CD4-positive, alpha-beta T cell treated with Interleukin-1 beta for 1 hour (primary cell): ENCODE measurements at regions not wholly inside any gene's neighbourhood (a gene's known extent, or its start where the extent isn't known, plus 50 kb on each side); places are given as distances from the start of the nearest gene placed in this dataset.
"Not testable (repeated sequence)": the region's sequence is repeated elsewhere in the genome, so short reads cannot be mapped to it uniquely, and the experiment has no call there.

ENCODE experiments used
- DNase-seq, 2 donors: peaks; one replicate each; pipeline ENCODE4 v3.0.0-alpha.2; 2020 to 2022

DNA sequence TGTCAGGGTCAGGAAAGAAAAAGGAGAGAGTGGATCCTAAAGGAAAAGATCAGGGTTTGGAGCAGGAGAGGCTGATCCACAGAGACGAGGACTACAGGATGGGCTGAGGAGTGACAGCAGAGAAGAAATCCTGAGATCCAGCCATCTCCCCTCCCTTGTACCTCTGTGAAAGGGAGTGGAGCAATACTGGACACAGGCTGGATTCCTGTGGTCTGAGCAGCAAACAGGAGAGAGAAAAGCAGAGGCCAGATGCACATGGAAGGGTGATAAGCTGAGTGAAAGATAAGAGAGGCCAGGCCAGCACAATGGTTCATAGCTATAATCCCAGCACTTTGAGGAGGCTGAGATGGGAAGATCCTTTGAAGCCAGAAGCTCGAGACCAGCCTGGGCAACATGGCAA is 472.1 kb upstream of the TSHZ3 start:
- no peak for DNase-seq

DNA sequence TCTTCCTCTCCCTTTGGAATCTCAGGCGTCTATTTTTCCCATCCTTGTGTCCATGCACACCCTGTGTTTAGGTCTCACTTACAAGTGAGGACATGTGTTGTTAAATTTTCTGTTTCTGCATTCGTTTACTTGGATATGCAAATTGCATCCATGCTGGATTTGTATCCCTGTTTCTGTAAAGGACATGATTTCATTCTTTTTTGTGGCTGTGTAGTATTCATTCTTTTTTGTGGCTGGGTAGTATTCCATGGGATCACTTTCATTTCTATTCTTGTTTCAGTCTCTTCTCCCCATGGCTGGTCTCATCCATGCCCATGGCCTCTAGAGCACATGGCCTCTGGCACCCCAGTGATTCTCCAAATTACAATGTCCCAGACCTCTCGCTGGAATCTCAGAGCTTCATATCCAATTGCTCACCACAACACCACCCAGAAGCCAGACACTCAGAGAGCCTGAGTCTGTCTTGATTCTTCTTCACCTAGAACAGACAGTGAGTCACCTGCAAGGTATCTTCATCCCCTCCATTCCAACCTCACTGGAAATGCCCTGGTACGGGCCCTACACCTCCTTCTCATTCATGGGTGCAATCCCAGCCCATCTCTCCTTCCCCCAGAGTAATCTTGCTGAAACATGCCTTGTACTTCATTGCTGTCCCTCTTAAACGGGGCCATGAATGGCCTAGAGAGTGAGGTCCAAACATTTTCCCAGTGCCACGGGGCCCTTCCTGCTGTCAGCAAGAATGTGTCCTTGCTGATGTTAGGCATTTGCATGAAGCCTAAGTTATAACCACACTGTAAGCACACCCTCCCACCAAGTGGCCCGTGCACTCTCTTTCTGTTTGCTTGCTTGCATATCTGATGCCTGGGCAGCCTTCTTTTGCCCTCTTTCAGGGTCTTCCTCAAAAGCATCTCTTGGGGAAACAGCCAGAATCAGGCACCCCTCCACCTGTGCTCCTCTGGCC is 476.2 kb upstream of the TSHZ3 start:
- DNase-seq = no peak

DNA sequence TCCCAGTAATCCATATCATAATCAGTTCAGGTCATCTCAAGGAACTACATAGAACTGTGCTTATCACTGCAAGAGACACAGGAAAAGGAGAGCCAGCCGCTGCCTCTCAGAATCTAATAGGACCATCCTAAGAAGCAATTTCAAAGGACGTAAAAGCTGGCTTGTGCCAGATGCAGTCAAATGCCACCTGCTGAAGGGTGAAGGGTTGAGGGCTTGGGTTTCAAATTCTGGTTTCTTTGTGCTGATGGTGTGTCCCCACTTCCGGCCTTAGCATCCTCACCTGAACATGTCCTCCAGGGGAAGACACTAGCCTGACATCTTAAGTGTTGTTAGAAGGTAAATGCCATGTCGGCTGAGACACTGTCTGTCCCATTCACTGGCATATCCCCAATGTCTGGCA is 477.1 kb upstream of the TSHZ3 start:
- no peak for DNase-seq

DNA sequence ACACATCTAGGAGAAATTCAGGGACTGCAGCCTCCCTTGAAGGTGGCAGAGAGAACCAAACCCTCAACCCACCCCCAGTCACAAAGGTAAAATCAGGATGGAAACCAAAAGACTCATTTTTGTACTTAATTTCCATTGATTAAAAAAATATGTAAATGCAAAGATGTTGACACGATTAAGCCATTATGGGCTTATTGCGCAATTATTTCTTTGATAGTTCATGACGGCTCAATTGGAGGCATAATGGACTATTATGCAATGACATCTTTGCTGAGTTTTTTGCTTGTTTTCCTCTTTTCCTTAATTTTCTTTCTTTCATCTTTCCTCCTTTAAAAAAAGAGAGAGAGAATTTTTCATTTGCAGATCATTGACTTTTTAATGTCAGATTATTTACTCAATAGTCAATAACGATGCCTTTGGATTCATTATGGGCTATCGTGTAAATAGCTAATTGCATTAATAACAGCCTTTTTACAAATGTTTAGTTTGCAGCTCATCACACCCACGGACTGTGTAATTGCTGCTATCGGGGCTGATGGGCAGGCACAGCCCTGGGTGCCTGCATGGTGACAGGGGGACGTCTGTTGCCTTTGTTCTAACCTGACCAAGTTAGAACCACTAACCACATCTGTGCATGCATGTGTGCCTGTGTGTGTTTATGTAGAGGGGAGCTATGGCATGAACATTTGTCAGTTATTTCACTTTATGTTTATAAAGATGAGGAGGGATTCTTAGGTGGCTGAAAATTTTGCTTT is 482.4 kb upstream of the TSHZ3 start:
- DNase-seq = no peak

DNA sequence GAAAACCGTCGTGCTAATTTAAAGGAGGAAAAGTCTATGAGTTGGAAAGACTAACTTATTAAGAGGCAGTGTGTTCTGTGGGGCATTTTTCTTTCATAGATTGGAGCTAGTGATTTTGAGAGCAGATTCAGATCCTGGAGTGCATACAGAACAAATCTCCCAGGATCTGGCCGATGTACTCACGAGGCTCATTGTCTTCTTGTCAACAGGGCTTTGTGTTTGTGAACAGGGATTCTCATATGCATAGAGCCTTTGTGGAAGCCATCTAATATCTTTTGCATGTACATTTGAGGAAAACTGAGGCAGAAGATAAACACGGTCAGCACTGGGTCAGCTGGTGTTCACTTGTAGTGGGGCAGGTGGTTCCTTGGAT is 482.9 kb upstream of the TSHZ3 start:
- DNase-seq = no peak

DNA sequence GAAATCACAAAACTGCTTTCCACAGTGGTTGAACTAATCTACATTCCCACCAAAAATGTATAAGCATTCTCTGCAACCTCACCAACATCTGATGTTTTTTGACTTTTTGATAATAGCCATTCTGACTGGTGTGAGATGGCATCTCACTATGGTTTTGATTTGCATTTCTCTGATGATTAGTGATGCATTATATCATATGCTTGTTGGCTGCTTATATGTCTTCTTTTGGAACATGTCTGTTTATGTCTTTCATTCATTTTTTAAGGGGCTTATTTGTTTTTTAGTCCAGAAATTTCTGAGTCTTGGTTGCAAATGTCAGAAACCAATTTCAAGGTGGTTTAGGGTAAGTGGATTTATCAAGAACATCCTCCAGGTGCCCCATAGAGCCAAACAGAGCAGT is 484.8 kb upstream of the TSHZ3 start:
- DNase-seq = no peak

DNA sequence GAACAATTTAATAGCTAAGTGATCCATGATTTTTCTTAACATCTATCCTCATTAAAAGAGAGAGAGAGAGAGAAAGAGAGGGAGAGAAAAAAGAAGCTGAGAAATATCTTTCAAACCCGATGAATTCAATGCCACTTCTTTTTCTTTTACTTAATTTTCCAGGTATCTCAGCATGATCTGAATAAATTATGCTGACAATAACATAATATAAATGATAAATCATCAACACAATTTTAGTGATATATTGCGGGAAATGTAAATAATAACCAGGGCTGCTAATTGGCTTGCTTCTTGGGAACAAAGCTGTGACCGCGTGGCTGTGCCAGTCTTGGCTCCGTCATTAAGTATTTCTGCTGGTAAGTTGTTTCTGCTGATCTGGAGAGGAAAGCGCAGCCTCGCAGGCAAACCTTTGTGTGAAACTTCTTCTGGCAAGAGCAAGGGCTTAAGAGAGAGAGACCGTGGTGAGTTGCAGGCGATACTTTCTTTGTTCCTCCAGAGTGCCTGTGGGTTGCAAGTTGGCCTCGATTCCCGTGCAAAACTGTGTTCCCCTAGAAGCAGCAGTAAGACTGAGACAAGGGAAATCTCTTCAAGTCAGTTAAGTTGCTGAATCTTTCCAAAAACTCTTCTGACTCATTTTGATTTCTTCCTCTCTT is 489.1 kb upstream of the TSHZ3 start:
- DNase-seq = no peak

DNA sequence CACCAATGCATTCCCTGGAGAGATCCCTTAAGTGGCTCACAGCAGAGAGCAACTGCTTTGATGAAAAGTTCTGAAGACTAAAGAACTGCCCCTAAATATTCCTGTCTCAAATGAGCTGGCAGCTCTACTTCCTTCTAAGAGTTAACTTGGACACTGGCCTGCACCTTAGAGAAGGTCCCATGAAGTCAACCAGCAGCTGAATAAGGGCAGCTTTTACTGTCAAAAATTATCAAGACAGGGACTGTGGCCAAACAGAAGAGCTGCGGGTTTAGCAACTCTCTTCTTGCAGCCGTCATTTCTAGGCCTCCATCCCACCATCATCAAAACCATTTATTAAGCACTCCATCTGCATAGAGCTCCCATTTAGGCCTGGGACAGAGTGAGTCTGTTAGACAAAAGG is 491.1 kb upstream of the TSHZ3 start:
- DNase-seq = no peak

DNA sequence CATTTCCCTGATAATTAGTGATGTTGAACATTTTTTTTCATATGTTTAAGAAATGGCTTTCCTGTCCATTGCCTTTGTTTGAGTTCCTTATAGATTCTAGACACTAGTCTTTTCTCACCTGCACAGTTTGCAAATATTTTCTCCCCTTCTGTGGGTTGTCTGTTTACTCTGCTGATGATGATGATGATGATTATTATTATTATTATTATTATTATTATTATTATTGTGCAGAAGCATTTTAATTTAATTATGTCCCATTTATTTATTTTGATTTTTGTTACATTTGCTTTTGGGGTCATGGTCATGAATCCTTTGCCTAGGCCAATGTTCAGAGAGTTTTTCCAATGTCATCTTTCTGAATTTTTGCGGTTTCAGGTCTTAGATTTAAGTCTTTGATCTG is 492.5 kb upstream of the TSHZ3 start:
- DNase-seq = no peak

DNA sequence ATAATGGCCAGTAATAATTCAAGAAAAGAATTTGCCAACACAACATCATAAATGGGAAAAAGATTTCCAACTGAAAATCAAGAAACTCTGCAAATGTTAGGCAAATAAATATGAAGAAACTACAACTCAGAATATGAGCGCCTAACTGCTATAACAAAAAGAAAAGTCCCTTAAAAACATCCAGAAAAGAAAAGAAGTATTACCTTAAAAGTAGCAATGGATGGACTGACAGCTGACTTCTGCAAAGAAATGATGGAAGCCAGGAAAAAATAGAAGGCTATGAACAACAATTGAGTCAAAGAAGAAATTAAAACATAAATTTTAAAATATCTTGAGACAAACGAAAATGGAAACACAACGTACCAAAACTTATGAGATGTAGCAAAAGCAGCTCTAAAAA is 482.3 kb upstream of the ZNF507 start:
- no peak for DNase-seq

DNA sequence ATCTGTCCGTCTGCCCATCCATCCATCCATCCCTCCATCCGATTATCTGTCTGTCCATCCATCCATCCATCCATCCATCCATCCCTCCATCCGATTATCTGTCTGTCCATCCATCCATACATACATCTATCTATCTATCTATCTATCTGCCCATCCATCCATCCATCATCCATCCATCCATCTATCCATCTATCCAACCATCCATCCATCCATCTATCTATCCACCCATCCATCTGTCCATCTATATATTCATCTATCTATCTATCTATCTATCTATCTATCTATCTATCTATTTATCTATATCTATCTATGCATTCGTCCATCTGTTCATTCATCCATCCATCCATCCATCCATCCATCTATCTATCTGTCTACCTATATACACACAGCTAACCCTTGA is 471.1 kb upstream of the ZNF507 start:
- DNase-seq = no peak

DNA sequence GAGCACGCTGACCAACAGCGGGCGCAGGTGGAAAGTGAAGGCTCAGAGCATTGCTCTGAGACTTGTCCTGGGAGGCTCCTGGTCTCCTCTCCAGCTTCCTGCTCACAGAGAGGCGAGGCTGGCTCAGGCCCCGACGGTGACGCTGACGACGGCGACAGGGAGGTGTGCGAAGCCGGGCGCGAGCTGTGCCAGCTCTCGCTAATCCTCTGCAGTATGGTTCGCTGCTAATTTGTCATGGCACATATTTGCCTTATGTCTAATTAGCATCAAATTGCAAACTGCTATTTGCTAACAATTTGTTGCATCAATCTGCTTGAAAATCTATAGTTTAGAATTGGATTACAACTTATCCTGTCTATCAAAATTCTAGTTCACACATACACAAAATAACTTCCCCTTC is 469.8 kb upstream of the ZNF507 start:
- DNase-seq = no peak

DNA sequence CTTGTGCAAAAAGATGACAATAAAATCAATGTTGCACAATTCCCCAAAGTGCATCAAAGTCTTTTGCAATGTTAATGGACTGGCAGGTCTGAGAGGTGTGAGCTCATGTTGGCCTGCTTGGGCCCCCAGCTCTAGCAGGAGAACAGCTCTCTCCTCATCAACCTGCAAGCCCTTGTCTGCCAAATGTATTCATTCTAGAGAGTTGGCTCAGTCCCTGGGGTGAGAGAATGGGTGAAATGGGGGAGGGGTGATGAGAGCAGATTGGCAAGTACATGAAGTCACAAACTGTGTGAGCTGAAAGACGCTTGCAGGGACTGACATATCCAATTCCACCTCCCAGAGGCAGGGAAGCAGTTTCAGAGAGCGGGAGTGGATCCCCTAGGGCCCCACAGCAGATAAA is 465.1 kb upstream of the ZNF507 start:
- no peak for DNase-seq

DNA sequence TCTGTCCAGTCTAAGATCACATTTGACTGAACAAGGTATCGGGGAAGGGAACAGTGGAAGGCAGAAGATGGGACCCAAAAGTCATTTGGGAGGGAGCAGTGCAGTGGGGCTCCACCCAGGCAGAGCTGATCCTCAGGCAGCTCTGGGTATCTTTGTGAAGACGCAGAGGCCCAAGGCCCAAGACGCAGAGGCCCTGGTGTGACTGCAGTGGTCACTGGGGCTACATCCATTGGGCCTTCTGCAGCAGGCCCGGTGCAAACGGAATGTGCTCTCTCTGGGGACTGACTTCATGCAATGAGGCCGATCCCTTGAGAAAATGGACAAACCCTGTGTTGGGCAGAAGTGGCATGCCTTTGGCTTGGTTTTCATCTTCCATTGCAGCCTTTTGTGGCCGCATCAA is 463.4 kb upstream of the ZNF507 start:
- DNase-seq = no peak

DNA sequence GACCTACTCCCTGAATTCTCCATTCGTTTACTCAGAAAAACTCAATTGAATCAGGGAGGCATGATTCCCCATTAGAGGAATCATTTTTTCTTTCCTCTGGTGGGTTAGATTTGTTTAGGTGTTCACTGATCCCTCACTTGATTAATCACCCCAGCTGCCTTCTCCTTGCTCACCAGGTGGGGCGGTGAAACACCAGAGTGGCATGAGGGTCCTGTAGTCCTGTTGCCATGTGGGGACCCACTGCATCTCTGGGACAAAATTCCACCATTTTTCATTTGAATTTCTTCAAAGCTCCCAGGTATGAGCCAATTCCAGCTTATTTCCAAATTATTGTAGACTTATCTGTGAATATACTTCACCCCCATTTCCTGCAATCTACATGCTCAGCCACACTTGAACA is 462.7 kb upstream of the ZNF507 start:
- no peak for DNase-seq

DNA sequence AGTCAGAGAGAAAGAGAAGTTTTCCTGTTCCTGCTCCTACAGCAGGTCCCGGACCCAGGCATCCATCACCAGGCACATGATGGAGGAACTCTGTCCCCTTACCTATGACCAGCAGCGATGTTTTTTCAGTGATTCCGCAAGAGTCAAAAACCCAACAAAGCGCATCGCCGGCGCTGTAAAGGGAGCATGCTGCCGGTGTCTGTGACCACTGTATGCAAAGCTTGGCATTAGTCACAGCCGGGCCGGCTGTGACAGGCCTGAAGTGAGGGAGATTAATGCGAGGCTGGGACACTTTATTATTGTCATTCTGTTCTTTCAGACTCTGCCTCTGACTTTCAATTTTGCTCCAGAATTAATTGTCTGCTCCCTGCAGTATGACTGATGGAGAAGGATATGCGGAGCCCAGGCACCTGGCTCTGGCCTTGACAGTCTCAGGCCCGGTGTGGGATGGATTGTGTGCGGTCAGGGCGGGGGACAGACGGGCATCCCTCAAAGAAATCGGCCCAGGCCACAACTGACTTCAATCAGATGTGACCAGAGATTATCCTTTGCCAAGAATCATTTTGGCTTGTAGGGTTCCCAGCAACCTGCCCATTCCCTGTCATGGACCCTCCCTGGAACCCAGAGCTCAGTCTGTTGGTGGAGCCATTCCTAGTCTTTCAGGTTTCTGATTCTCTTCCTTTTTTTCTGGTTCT is 462.0 kb upstream of the ZNF507 start:
- DNase-seq = no peak

DNA sequence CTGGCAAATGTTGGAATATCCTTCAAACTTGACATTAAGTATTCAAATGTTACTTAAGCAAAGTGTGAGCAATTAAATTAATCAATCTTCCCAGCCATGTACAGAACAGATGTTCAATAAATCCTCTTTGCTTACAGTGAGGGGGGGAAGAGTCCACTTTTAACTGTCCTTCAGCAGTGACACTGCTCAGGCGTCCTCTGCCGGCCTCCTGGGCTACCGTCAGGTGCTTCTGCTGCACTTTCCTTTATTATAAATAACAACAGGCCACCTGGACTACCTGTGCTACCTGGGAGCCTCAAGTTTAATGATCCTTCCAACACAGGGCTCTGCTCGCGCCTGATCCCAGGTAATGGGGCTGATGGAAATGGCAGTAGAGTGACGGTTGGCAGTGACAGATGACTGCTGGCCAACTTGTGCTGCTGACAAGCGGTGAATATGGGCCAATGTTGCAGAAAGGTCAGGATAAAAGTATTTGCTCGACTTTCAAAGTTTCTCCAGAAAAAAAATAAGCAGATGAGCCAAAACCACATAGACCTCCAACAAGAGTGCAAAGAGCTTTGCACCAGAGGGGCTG is 460.0 kb upstream of the ZNF507 start:
- DNase-seq = no peak

DNA sequence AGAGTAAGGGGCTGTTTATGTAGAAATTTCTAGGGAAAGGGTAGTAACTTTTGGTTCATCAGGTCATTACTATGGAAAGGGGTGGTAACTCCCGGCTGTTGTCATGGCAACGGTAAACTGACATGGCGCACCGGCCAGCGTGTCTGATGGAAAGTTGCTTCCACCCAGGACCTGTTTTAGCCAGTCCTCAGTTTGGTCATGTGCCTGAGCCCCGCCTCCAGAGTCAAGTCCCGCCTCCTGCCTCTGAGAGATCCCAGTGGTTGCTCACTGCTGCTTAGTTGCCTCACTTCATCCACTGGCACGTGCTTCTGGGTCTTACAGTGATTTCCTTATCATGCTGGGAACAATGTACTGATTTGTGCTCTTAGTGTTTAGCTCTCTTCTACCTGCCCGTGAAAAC is 455.2 kb upstream of the ZNF507 start:
- no peak for DNase-seq

DNA sequence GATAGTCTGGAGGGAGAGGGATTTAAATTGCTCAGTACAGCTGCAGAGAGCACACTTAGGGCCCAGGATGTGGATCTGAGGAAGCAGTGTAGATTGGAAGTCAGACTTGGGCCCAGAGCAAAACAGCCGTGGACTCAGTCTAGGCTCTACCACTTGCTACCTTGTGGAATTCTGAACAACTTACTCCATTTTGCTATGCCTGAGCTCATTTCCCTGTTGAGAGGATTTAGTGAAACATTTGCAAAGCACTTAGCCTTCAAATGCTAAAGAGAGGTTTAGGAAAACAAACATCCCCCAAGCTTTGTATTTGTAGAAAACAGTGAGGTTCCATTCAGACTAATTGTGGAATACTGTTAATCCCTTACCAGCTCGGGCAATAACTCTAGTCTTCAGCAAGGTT is 453.4 kb upstream of the ZNF507 start:
- no peak for DNase-seq

DNA sequence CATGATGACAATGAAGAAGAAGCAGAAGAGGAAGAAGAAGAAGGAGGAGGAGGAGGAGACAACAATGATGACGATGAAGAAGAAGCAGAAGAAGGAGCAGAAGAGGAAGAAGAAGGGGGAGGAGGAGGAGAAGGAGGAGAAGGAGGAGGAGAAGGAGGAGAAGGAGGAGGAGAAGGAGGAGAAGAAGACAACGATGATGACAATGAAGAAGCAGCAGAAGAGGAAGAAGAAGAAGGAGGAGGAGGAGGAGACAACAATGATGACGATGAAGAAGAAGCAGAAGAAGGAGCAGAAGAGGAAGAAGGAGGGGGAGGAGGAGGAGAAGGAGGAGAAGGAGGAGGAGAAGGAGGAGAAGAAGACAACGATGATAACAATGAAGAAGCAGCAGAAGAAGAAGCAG is 451.9 kb upstream of the ZNF507 start:
- DNase-seq = not testable (repeated sequence)

DNA sequence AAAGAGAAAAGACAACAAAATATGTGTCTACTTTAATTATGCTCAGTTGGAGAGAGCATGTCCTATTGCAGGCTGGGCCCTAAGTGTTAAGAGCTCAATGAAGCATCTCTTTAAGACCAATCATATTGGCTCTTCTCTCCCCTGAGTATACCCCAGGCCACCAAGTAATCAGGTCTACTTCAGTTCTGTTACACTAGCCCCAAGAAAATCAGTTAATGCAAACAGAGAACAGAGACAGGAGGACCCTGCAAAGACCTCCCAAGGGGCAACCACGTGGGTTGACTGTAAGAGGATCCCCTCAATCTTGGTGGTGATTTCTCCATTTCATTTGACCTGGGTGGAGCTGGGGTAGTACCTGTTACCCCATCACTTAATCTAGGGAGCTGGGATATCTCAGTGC is 451.0 kb upstream of the ZNF507 start:
- DNase-seq = no peak

DNA sequence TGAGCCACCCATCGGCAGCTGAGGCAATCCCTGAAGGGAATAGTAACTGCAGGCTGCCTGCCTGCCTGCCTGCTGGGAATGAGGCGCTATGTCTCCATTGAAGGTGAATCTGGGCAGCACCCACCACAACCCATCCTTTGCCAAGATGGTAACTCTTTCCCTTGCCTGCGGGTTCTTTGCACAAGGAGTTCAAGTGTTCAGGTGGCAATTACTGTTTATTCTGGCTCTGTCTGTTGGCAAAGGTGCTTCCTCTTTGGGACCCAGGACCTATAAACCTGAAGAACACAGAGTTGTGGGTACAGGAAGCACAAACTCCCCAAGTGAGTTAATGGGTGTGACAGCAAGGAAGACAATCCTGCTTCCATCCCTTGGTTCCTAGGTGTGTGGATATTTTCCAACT is 448.1 kb upstream of the ZNF507 start:
- no peak for DNase-seq

DNA sequence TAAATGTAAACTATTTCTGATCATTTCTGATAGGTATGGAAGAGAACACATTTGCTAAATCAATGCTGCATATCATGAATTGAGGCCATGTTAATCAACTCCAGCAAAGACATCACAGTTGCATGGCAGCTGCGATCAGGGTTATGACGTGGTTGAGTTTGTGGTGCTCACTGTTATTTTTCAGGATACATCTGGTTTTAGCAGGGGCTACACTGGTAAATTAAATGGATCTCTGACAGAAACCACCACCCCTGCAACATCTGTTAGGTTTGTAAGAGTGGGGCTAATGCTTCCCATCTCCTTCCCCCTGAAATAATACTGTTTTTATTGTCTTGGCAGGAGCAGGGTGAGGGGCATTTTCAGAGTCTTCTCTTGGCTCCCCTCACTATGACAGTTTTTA is 444.4 kb upstream of the ZNF507 start:
- no peak for DNase-seq
